Pancreas (tissue), 10 donors: ENCODE measurements at regions not wholly inside any gene's neighbourhood (a gene's known extent, or its start where the extent isn't known, plus 50 kb on each side); places are given as distances from the start of the nearest gene placed in this dataset.

ENCODE experiments used
- ATAC-seq, 4 donors: fragments of 200-7000 bp; cut with Tn5 transposase; one replicate each; pipeline versions ENCODE4 v1.8.0 to v1.9.1; 2020; ENCODE audit warnings: mild to moderate bottlenecking in 4 of 4, moderate library complexity in 4 of 4
- DNase-seq, 6 donors: peaks; one replicate each; pipeline ENCODE4 v3.0.0-alpha.2; 2020
- FAIRE-seq: peaks from 2 replicates; lab custom pipeline; 2012; peaks lifted over from hg19 to GRCh38; lab: Jason Lieb, UNC
- H3K27ac ChIP-seq, 4 donors: fragments of 200-600 bp; sonication (generic); 1 replicate in 3 of 4; 2 replicates in 1 of 4; pipeline versions ENCODE4 v1.5.0 to v1.8.0; 2020
- H3K27me3 ChIP-seq, 4 donors: fragments of 200-600 bp; one replicate each; pipeline ENCODE4 v1.8.0; 2021
- H3K36me3 ChIP-seq, 3 donors: fragments of 200-600 bp; sonication (generic) in 1 of 3; one replicate each; pipeline versions ENCODE4 v1.5.0 to v1.8.0; 2020 to 2021
- H3K4me1 ChIP-seq, 3 donors: fragments of 200-600 bp; one replicate each; pipeline ENCODE4 v1.8.0; 2021
- H3K4me3 ChIP-seq, 4 donors: fragments of 200-600 bp; sonication (generic) in 2 of 4; one replicate each; pipeline versions ENCODE4 v1.5.0 to v1.8.0; 2020 to 2021
- H3K9me3 ChIP-seq, 4 donors: fragments of 200-600 bp; one replicate each; pipeline ENCODE4 v1.8.0; 2021
- WGBS, 2 donors: extraction: QIAGEN DNeasy Blood & Tissue Kit; methylation state at CpG; one replicate each; pipeline ENCODE4 v1.1.7; 2013; 5-methylcytosine and 5-hydroxymethylcytosine counted together
- intact Hi-C, 3 donors: fragments of 100-400 bp; cut with DNase I; formaldehyde crosslinking; loops; one replicate each; pipeline versions ENCODE4 v1.11.1 to v1.14.2; 2022
- TF ChIP-seq, protein P1 (sequence below), 4 donors: fragments of 200-600 bp; sonication (generic) in 3 of 4; IDR thresholded peaks; one replicate each; pipeline versions ENCODE4 v1.5.0 to v1.8.0; 2021; ENCODE audit warnings: antibody characterized with exemption in 4 of 4
- donor health status: healthy with polysubstance abuse.
- donor health status: DM: no; HTN: no; CAD: no; lungs with moderate emphysema.
- donor health status: DM: no; HTN: no; CAD: no.
- donor health status: control.
- donor health status: control.
- donor health status: Bipolar disorder and iron deficiency.
- donor health status: DM: yes; HTN: yes; CAD: no.
- donor health status: DM: no; HTN: no; CAD: no.
- donor health status: DM: no; HTN: no; CAD: no.
- donor health status: DM: yes; HTN: yes; CAD: no.

DNA sequence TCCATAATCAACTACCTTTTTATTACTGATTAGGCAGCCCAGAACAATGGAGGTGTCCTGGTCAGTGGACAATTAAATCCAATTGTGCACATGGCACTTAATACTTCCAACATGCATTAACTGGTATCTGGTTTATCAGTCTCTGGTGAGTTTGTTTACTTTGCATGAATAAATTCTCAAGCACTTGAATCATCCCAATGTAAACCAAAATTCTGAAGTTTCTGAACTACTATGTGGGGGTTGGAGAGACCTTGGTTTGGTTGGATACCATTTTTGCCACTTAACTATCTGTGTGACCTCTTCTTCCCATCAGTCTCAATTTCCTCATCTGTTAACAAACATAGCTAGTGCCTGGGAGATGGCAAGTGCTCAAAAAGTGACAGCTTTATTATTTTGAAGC is 70.5 kb upstream of the MAP4 start:
- DNase-seq (no peak), ATAC-seq (no peak), FAIRE-seq (no peak)
- no peaks in the 10 kb centered on the region for H3K27me3 ChIP-seq
- H3K4me3 ChIP-seq: peak overlapping the region in 2 of 4 donors; percentile 87 to 93
- H3K36me3 ChIP-seq: no peaks in the 10 kb centered on the region
- intact Hi-C loops: no loop called here
- TF ChIP-seq, protein P1, sequence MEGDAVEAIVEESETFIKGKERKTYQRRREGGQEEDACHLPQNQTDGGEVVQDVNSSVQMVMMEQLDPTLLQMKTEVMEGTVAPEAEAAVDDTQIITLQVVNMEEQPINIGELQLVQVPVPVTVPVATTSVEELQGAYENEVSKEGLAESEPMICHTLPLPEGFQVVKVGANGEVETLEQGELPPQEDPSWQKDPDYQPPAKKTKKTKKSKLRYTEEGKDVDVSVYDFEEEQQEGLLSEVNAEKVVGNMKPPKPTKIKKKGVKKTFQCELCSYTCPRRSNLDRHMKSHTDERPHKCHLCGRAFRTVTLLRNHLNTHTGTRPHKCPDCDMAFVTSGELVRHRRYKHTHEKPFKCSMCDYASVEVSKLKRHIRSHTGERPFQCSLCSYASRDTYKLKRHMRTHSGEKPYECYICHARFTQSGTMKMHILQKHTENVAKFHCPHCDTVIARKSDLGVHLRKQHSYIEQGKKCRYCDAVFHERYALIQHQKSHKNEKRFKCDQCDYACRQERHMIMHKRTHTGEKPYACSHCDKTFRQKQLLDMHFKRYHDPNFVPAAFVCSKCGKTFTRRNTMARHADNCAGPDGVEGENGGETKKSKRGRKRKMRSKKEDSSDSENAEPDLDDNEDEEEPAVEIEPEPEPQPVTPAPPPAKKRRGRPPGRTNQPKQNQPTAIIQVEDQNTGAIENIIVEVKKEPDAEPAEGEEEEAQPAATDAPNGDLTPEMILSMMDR (IDR thresholded peaks at IDR 0.05): no peak
- no peaks in the 10 kb centered on the region for H3K9me3 ChIP-seq
- peak overlapping the region; percentile 30 to 96 (median 88) for H3K27ac ChIP-seq
- peaks cover 17 to 34% (median 29%) of the 10 kb centered on the region in 3 donors for H3K4me1 ChIP-seq

DNA sequence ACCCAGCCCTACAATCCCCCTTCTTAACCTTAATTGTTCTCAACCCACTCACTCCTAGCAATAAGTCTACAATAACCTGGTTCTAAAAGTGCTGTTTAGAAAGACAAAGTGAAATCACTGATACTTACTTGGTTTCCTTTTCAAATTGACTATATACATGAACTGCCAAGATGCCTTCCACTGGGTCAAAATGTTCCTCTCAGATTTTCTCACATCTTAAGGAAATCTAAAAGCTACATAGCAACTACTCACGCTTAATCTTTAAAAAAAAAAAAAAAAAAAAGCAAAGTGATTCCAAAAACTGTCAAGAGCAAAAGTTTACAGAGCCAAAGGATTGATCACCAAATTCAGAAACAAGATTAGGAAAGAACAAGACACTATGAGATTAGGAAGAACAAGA is 68.7 kb upstream of the MAP4 start:
- Histone ChIP-seq H3K27me3 (no peaks in the 10 kb centered on the region), H3K27ac (peak overlapping the region in 1 of 4 donors; percentile 41), H3K4me3 (no peak overlapping the region), H3K4me1 (peaks cover 17 to 38% (median 29%) of the 10 kb centered on the region in 3 donors), H3K36me3 (no peaks in the 10 kb centered on the region), H3K9me3 (no peaks in the 10 kb centered on the region)
- DNase-seq (no peak), FAIRE-seq (no peak), ATAC-seq (no peak)
- intact Hi-C loops: no loop called here
- TF ChIP-seq, protein P1 (IDR thresholded peaks at IDR 0.05): no peak
- WGBS, 2 donors: 57 to 74% methylated on average over 1 of the region's 1 CpG

DNA sequence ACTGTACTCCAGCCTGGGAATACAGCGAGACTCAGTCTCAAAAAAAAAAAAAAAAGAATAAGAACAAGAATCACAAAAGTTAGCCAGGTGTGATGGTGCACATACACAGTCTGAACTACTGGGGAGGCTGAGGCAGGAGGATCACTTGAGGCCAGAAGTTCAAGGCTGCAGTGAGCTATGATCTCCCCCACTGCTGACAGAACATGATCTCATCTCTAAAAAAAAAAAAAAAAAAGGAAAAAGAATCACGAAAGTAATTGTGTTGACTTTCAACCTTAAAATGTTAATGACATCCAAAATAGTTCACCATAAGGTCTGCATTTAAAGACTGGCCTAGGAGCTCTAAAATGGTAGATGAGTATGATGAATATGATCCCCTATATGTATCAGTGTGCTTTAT is 68.0 kb upstream of the MAP4 start:
- Histone ChIP-seq H3K27ac (no peak overlapping the region), H3K4me3 (no peak overlapping the region), H3K4me1 (peaks cover 17 to 34% (median 29%) of the 10 kb centered on the region in 3 donors), H3K27me3 (no peaks in the 10 kb centered on the region), H3K36me3 (no peaks in the 10 kb centered on the region), H3K9me3 (no peaks in the 10 kb centered on the region)
- 60 to 61% methylated on average over 2 of the region's 2 CpGs for WGBS, 2 donors
- intact Hi-C loops: no loop called here
- ATAC-seq (no peak), DNase-seq (no peak), FAIRE-seq (no peak)
- TF ChIP-seq, protein P1 (IDR thresholded peaks at IDR 0.05): no peak

DNA sequence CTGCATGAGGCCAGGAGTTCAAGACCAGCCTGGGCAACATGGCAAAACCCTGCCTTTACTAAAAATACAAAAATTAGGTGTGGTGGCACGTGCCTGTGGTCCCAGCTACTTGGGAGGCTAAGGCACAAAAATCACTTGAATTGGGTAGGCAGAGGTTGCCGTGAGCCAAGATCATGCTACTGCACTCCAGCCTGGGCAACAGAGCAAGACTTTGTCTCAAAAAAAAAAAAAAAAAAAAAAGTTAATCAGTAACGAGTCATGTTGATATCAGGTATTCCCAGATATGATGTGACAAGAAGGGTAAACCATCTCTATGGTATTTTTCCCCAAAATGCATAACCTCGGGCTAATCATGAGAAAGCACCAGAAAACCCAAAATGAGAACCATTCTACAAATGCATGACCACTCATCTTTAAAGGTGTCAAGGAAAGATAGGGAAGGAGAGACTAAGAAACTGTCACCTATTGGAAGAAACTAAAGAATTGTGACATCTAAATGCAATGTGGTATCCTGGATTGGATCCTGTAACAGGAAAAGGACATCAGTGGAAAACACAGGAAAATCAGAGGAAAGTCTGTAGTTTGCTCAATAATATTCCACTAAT is 66.5 kb upstream of the MAP4 start:
- Histone ChIP-seq H3K27ac (no peak overlapping the region), H3K4me3 (no peak overlapping the region), H3K36me3 (no peaks in the 10 kb centered on the region), H3K27me3 (no peaks in the 10 kb centered on the region), H3K4me1 (peaks cover 17 to 34% (median 29%) of the 10 kb centered on the region in 3 donors), H3K9me3 (no peaks in the 10 kb centered on the region)
- intact Hi-C loops: no loop called here
- ATAC-seq (peak in 1 of 4 donors; percentile 22), DNase-seq (no peak), FAIRE-seq (no peak)
- WGBS, 2 donors: 29 to 31% methylated on average over 4 of the region's 4 CpGs
- TF ChIP-seq, protein P1 (IDR thresholded peaks at IDR 0.05): no peak

DNA sequence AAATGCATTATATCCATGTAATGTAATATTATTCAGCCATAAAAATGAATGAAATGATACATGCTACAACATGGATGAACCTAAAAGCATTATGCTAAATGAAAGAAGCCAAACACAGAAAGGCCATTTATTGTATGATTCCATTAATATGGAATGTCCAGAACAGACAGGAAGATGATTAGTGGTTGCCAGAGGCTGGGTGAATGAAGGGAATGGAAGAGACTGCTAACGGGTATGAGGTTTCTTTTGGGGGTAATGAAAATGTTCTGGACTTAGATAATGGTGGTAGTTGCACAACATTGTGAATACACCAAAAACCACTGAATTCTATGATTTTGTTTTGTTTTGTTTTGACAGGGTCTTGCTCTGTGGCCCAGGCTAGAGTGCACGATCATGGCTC is 61.6 kb upstream of the MAP4 start:
- ATAC-seq (no peak), FAIRE-seq (no peak), DNase-seq (no peak)
- H3K36me3 ChIP-seq: no peaks in the 10 kb centered on the region
- intact Hi-C loops: no loop called here
- WGBS, 2 donors: 74 to 82% methylated on average over 2 of the region's 2 CpGs
- H3K27ac ChIP-seq: no peak overlapping the region
- peaks cover 5 to 20% (median 9%) of the 10 kb centered on the region in 3 donors for H3K4me1 ChIP-seq
- no peak overlapping the region for H3K4me3 ChIP-seq
- H3K27me3 ChIP-seq: no peaks in the 10 kb centered on the region
- TF ChIP-seq, protein P1 (IDR thresholded peaks at IDR 0.05): no peak
- H3K9me3 ChIP-seq: no peaks in the 10 kb centered on the region
